HCT116 (cell line): ENCODE measurements at regions not wholly inside any gene's neighbourhood (a gene's known extent, or its start where the extent isn't known, plus 50 kb on each side); places are given as distances from the start of the nearest gene placed in this dataset.

ENCODE experiments used
- ATAC-seq: fragments of 200-7000 bp; cut with Tn5 transposase; 2 replicates; pipeline ENCODE4 v1.9.1; 2020; ENCODE audit warnings: mild to moderate bottlenecking, moderate library complexity
- BruUV-seq: library from RNA; stranded (reverse); fragments of 400-500 nt; replicated peaks from 2 replicates; lab custom pipeline; 2021; lab: Mats Ljungman, UMichigan
- CTCF ChIA-PET: fragments of 300-600 bp; sonication (Branson Sonifier 250); formaldehyde crosslinking; loops from one replicate; lab custom pipeline; 2021; ENCODE audit warnings: antibody characterized with exemption; lab: Charles Lee
- POLR2A ChIA-PET: fragments of 300-600, 350-600 bp; sonication (Branson Sonifier 250); formaldehyde crosslinking; loops from one replicate; lab custom pipeline; 2021; ENCODE audit warnings: antibody characterized with exemption; lab: Charles Lee
- RAD21 ChIA-PET, 2 experiments: fragments of 300-600 bp; sonication (Branson Sonifier 250); formaldehyde crosslinking; loops; one replicate each; lab custom pipeline; 2023; ENCODE audit warnings: low total read pairs in 2 of 2; ENCODE audit not compliant: uncharacterized antibody in 2 of 2, unreplicated experiment in 2 of 2, low non-redundant PET in 1 of 2; lab: Charles Lee
- DNase-seq: peaks from one replicate; pipeline ENCODE4 v3.0.0-alpha.2; 2010; ENCODE audit warnings: low read depth, low spot score
- H2AFZ ChIP-seq: fragments of 200-600 bp; shearing (Covaris generic), sonication (generic); 2 replicates; pipeline ENCODE4 v1.6.1; 2017; ENCODE audit warnings: low read depth, mixed run types, mixed read lengths, antibody characterized with exemption, low read length; ENCODE audit not compliant: poor library complexity, severe bottlenecking
- H3K27ac ChIP-seq: 2 replicates; pipeline ENCODE4 v1.5.1; 2012; ENCODE audit warnings: low read depth, low read length
- H3K27me3 ChIP-seq: fragments of 200-600 bp; sonication (generic); 2 replicates; pipeline ENCODE4 v1.6.1; 2016; ENCODE audit warnings: mixed run types, low read length, mixed read lengths; ENCODE audit not compliant: insufficient read depth
- H3K36me3 ChIP-seq, 2 experiments: fragments of 200-500 bp in 1 of 2; fragments of 200-600 bp in 1 of 2; sonication (Bioruptor generic) in 1 of 2; sonication (generic) in 1 of 2; 2 replicates each; pipeline versions ENCODE4 v1.5.1 to v1.6.1; 2014 to 2016; ENCODE audit warnings: low read length in 2 of 2, inconsistent platforms in 1 of 2, mixed read lengths in 1 of 2, mixed run types in 1 of 2; ENCODE audit not compliant: insufficient read depth in 2 of 2, control insufficient read depth in 1 of 2
- H3K4me1 ChIP-seq, 2 experiments: fragments of 200-600 bp in 1 of 2; sonication (generic) in 1 of 2; 2 replicates each; pipeline versions ENCODE4 v1.5.1 to v1.6.1; 2012 to 2017; ENCODE audit warnings: low read length in 2 of 2, inconsistent platforms in 1 of 2, mild to moderate bottlenecking in 1 of 2, mixed read lengths in 1 of 2, mixed run types in 1 of 2, moderate library complexity in 1 of 2; ENCODE audit not compliant: insufficient read depth in 2 of 2, control insufficient read depth in 1 of 2
- H3K4me2 ChIP-seq: fragments of 200-600 bp; sonication (generic); 2 replicates; pipeline ENCODE4 v1.6.1; 2017; ENCODE audit warnings: mixed run types, low read length, mixed read lengths
- H3K4me3 ChIP-seq, 2 experiments: fragments of 200-600 bp in 1 of 2; sonication (generic) in 1 of 2; replicated peaks in 1 of 2; 2 replicates each; pipeline ENCODE4 v1.5.1; 2011 to 2016; ENCODE audit warnings: low read length in 2 of 2, control low read depth in 1 of 2, low read depth in 1 of 2, mild to moderate bottlenecking in 1 of 2, mixed read lengths in 1 of 2, mixed run types in 1 of 2
- H3K79me2 ChIP-seq: fragments of 200-600 bp; sonication (generic); 2 replicates; pipeline ENCODE4 v1.6.1; 2017; ENCODE audit warnings: mild to moderate bottlenecking, mixed run types, low read length, moderate library complexity, mixed read lengths; ENCODE audit not compliant: insufficient read depth
- H3K9ac ChIP-seq: fragments of 200-600 bp; sonication (generic); 2 replicates; pipeline ENCODE4 v1.6.1; 2016; ENCODE audit warnings: low read length, mixed read lengths
- H3K9me2 ChIP-seq: fragments of 200-600 bp; sonication (generic), shearing (Covaris generic); 2 replicates; pipeline ENCODE4 v1.6.1; 2017; ENCODE audit warnings: mixed run types, mild to moderate bottlenecking, moderate library complexity; ENCODE audit not compliant: insufficient read depth
- H3K9me3 ChIP-seq, 2 experiments: fragments of 200-500 bp in 1 of 2; fragments of 200-600 bp in 1 of 2; sonication (Bioruptor generic) in 1 of 2; sonication (generic) in 1 of 2; 2 replicates each; pipeline ENCODE4 v1.6.1; 2014 to 2017; ENCODE audit warnings: low read length in 2 of 2, mixed read lengths in 2 of 2, inconsistent platforms in 1 of 2, low read depth in 1 of 2, mild to moderate bottlenecking in 1 of 2, mixed run types in 1 of 2, moderate library complexity in 1 of 2; ENCODE audit not compliant: control insufficient read depth in 1 of 2, insufficient read depth in 1 of 2
- H4K20me1 ChIP-seq: fragments of 200-600 bp; sonication (generic), shearing (Covaris generic); 2 replicates; pipeline ENCODE4 v1.6.1; 2017; ENCODE audit warnings: mixed run types, mild to moderate bottlenecking, moderate library complexity; ENCODE audit not compliant: insufficient read depth
- CEBPB ChIP-seq: IDR thresholded peaks from 2 replicates; pipeline ENCODE4 v1.6.1; 2012; ENCODE audit warnings: low read depth
- EZH2phosphoT487 ChIP-seq: fragments of 200-600 bp; IDR thresholded peaks from 2 replicates; pipeline ENCODE4 v1.6.1; 2018; ENCODE audit warnings: antibody characterized with exemption, borderline replicate concordance
- JUND ChIP-seq: IDR thresholded peaks from 2 replicates; pipeline ENCODE4 v1.6.1; 2012
- POLR2AphosphoS5 ChIP-seq: IDR thresholded peaks from 2 replicates; pipeline ENCODE4 v1.6.1; 2011; ENCODE audit warnings: mild to moderate bottlenecking, low read depth, low read length, moderate library complexity
- SIN3A ChIP-seq: IDR thresholded peaks from 2 replicates; pipeline ENCODE4 v1.6.1; 2012; ENCODE audit warnings: low read depth
- ZBTB33 ChIP-seq: IDR thresholded peaks from 2 replicates; pipeline ENCODE4 v1.6.1; 2011; ENCODE audit warnings: mild to moderate bottlenecking, low read length, moderate library complexity; ENCODE audit not compliant: insufficient replicate concordance; ENCODE audit errors: extremely low read depth
- ZFX ChIP-seq: fragments of 450-650 bp; IDR thresholded peaks from 2 replicates; pipeline ENCODE4 v1.6.1; 2017
- intact Hi-C: fragments of 100-400 bp; cut with micrococcal nuclease; formaldehyde crosslinking; loops from 2 replicates; pipeline ENCODE4 v1.10.0; 2022
- TF ChIP-seq, protein P1 (sequence below): IDR thresholded peaks from 2 replicates; pipeline ENCODE4 v1.6.1; 2012

- Histone ChIP-seq H3K27ac (no peak overlapping the region), H3K9me2 (no peaks in the 10 kb centered on the region), H3K4me2 (no peak overlapping the region), H4K20me1 (no peaks in the 10 kb centered on the region), H3K4me3 (no peak overlapping the region), H3K79me2 (no peaks in the 10 kb centered on the region), H3K9ac (no peak overlapping the region), H3K4me1 (no peaks in the 10 kb centered on the region; a peak in 1 of 4 replicates), H2AFZ (no peak overlapping the region), H3K36me3 (no peaks in the 10 kb centered on the region), H3K27me3 (no peaks in the 10 kb centered on the region), H3K9me3 (no peaks in the 10 kb centered on the region)
- RAD21 ChIA-PET: no interaction called here
- no TSS peak for BruUV-seq
- intact Hi-C loops: no loop called here
- ATAC-seq (no peak), DNase-seq (no peak)
- CTCF ChIA-PET: no interaction called here
- TF ChIP-seq SIN3A (no peak), EZH2phosphoT487 (no peak), ZBTB33 (no peak)
- POLR2A ChIA-PET: no interaction called here
Measured at GRCh38 chr5:52710310-52710971, 77.3 kb upstream of the ITGA1 start.

GRCh38 chr5:52710972-52711596 lies 76.6 kb upstream of the ITGA1 start:
- Histone ChIP-seq H4K20me1 (no peaks in the 10 kb centered on the region), H3K79me2 (no peaks in the 10 kb centered on the region), H3K4me2 (no peak overlapping the region), H2AFZ (no peak overlapping the region), H3K9ac (no peak overlapping the region), H3K27me3 (no peaks in the 10 kb centered on the region), H3K4me1 (no peaks in the 10 kb centered on the region; a peak in 1 of 4 replicates), H3K9me3 (no peaks in the 10 kb centered on the region), H3K9me2 (no peaks in the 10 kb centered on the region)
- CTCF ChIA-PET: no interaction called here
- no TSS peak for BruUV-seq
- intact Hi-C loops: no loop called here
- TF ChIP-seq JUND: no peak
- TF ChIP-seq ZBTB33: no peak
- no peak for TF ChIP-seq SIN3A
- no peak for TF ChIP-seq POLR2AphosphoS5
- TF ChIP-seq ZFX: no peak
- TF ChIP-seq, protein P1, sequence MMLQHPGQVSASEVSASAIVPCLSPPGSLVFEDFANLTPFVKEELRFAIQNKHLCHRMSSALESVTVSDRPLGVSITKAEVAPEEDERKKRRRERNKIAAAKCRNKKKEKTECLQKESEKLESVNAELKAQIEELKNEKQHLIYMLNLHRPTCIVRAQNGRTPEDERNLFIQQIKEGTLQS: no peak
- TF ChIP-seq CEBPB: no peak
- TF ChIP-seq, all 23 proteins: peak for 0
- no peaks in the 10 kb centered on the region for H3K36me3 ChIP-seq
- ChIA-PET POLR2A (no interaction called here), RAD21 (no interaction called here)
- H3K27ac ChIP-seq: no peak overlapping the region
- no peak overlapping the region for H3K4me3 ChIP-seq
- no peak for ATAC-seq
- DNase-seq: no peak
